Kidney tubule cell (primary cell): ENCODE measurements at regions not wholly inside any gene's neighbourhood (a gene's known extent, or its start where the extent isn't known, plus 50 kb on each side); places are given as distances from the start of the nearest gene placed in this dataset.

Experiments
- DNase-seq: peaks from one replicate; pipeline ENCODE4 v3.0.0-alpha.2; 2018; ENCODE audit warnings: low spot score

- DNase-seq, result peak; percentile 76
These were observed 325.6 kb upstream of the VRK2 start for GRCh38 chr2:57720728-57721627.

- DNase-seq, result no peak
These were observed 321.2 kb upstream of the VRK2 start for GRCh38 chr2:57725337-57725947.

GRCh38 chr2:57726294-57726693, 320.3 kb upstream of the VRK2 start:
- DNase-seq, result no peak

- no peak for DNase-seq
These were observed 317.9 kb upstream of the VRK2 start for GRCh38 chr2:57728691-57729090.

GRCh38 chr2:57733956-57734355, 312.6 kb upstream of the VRK2 start:
- no peak for DNase-seq

- DNase-seq, result no peak
These were observed 305.7 kb upstream of the VRK2 start for GRCh38 chr2:57740891-57741290.

- DNase-seq, result no peak
These were observed 293.0 kb upstream of the VRK2 start for GRCh38 chr2:57753636-57754035.

GRCh38 chr2:57758686-57759085, 287.9 kb upstream of the VRK2 start:
- DNase-seq, result no peak

- no peak for DNase-seq
These were observed 287.5 kb upstream of the VRK2 start for GRCh38 chr2:57759131-57759530.

- DNase-seq, result peak; percentile 73
These were observed 286.7 kb upstream of the VRK2 start for GRCh38 chr2:57759822-57760300.

GRCh38 chr2:57760381-57760801, 286.2 kb upstream of the VRK2 start:
- DNase-seq, result no peak

GRCh38 chr2:57776916-57777315, 269.7 kb upstream of the VRK2 start:
- no peak for DNase-seq

- DNase-seq, result no peak
These were observed 264.0 kb upstream of the VRK2 start for GRCh38 chr2:57782587-57782986.

GRCh38 chr2:57793310-57793709, 253.3 kb upstream of the VRK2 start:
- DNase-seq, result no peak

- no peak for DNase-seq
These were observed 250.1 kb upstream of the VRK2 start for GRCh38 chr2:57796527-57796926.

GRCh38 chr2:57798346-57798745, 248.3 kb upstream of the VRK2 start:
- DNase-seq, result no peak

GRCh38 chr2:57802243-57802642, 244.4 kb upstream of the VRK2 start:
- no peak for DNase-seq

GRCh38 chr2:57804971-57805370, 241.6 kb upstream of the VRK2 start:
- DNase-seq, result no peak

- no peak for DNase-seq
These were observed 240.1 kb upstream of the VRK2 start for GRCh38 chr2:57806449-57806968.

- no peak for DNase-seq
These were observed 237.4 kb upstream of the VRK2 start for GRCh38 chr2:57809230-57809629.

- DNase-seq, result no peak
These were observed 225.5 kb upstream of the VRK2 start for GRCh38 chr2:57821088-57821487.

GRCh38 chr2:57828221-57828620, 218.4 kb upstream of the VRK2 start:
- no peak for DNase-seq

- no peak for DNase-seq
These were observed 211.9 kb upstream of the VRK2 start for GRCh38 chr2:57834666-57835065.
